K562 (cell line): ENCODE measurements at regions not wholly inside any gene's neighbourhood (a gene's known extent, or its start where the extent isn't known, plus 50 kb on each side); places are given as distances from the start of the nearest gene placed in this dataset.

Source experiments
- TF ChIP-seq, protein P1 (sequence below), 2 experiments: fragments of 450-650 bp in 1 of 2; sonication (generic) in 1 of 2; formaldehyde crosslinking in 1 of 2; IDR thresholded peaks; 2 replicates each; pipeline versions ENCODE4 v1.7.1 to v1.9.0; 2016 to 2022; ENCODE audit warnings: inconsistent platforms in 1 of 2, mild to moderate bottlenecking in 1 of 2, missing genetic modification reagents in 1 of 2

DNA sequence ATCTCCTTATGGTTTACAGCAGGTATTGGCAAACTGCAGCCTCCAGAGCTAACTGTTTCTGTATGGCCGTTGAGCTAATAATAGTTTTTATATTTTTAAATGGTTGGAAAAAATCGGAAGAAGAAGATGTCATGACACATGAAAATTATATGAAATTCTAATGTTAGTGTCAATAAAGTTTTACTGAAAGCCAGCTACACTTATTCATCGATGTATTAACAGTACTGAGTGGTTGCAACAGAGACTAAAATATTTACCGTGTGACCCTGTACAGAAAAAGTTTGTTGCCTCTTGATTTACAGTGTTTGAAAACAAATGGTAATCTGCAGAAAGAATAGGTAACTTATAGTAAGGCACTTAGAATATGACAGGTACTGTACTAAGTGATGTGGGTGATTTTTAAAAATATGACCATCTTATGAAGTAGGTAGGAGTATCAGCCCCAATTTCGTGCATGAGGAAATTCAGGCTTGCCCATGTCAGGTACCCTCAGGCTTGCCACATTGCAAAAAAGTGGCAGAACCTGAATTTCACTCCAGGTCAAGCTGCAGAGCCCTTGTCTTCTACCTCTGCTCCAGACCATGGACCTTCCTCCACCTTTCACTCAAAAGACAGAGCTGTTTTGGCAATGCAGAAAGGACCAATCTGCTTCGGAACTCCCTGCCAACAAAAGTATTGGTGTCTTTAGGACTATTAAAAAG lies 311.9 kb upstream of the RUNX1 start (continued):
- TF ChIP-seq, protein P1, sequence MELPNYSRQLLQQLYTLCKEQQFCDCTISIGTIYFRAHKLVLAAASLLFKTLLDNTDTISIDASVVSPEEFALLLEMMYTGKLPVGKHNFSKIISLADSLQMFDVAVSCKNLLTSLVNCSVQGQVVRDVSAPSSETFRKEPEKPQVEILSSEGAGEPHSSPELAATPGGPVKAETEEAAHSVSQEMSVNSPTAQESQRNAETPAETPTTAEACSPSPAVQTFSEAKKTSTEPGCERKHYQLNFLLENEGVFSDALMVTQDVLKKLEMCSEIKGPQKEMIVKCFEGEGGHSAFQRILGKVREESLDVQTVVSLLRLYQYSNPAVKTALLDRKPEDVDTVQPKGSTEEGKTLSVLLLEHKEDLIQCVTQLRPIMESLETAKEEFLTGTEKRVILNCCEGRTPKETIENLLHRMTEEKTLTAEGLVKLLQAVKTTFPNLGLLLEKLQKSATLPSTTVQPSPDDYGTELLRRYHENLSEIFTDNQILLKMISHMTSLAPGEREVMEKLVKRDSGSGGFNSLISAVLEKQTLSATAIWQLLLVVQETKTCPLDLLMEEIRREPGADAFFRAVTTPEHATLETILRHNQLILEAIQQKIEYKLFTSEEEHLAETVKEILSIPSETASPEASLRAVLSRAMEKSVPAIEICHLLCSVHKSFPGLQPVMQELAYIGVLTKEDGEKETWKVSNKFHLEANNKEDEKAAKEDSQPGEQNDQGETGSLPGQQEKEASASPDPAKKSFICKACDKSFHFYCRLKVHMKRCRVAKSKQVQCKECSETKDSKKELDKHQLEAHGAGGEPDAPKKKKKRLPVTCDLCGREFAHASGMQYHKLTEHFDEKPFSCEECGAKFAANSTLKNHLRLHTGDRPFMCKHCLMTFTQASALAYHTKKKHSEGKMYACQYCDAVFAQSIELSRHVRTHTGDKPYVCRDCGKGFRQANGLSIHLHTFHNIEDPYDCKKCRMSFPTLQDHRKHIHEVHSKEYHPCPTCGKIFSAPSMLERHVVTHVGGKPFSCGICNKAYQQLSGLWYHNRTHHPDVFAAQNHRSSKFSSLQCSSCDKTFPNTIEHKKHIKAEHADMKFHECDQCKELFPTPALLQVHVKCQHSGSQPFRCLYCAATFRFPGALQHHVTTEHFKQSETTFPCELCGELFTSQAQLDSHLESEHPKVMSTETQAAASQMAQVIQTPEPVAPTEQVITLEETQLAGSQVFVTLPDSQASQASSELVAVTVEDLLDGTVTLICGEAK (IDR thresholded peaks at IDR 0.05) = peak; percentile 84
- TF ChIP-seq, protein P1 (CRISPR knock-in tag; IDR thresholded peaks at IDR 0.05) = 0 out of 2 replicates have a peak, but pooled peaks have one; percentile 63
- TF ChIP-seq, all 486 proteins: peak for 1
